Urothelium cell line (cell line): ENCODE measurements at regions not wholly inside any gene's neighbourhood (a gene's known extent, or its start where the extent isn't known, plus 50 kb on each side); places are given as distances from the start of the nearest gene placed in this dataset.

ENCODE experiments used
- DNase-seq: peaks from one replicate; pipeline ENCODE4 v3.0.0; 2011; ENCODE audit warnings: low spot score, mixed read lengths
- FAIRE-seq: peaks from 2 replicates; lab custom pipeline; 2011; peaks lifted over from hg19 to GRCh38; lab: Jason Lieb, UNC

GRCh38 chr11:127574478-127574877 is 573.9 kb upstream of the KIRREL3 start:
- FAIRE-seq (no peak), DNase-seq (no peak)

GRCh38 chr11:127568891-127569290 is 568.3 kb upstream of the KIRREL3 start:
- FAIRE-seq (no peak), DNase-seq (no peak)

GRCh38 chr11:127567237-127567932 is 566.8 kb upstream of the KIRREL3 start:
- FAIRE-seq = no peak

GRCh38 chr11:127564810-127565209 is 564.2 kb upstream of the KIRREL3 start:
- FAIRE-seq (no peak), DNase-seq (peak; percentile 65)

More at GRCh38 chr11:127567237-127567932, 566.8 kb upstream of the KIRREL3 start:
- no peak for DNase-seq

GRCh38 chr11:127559978-127560377 is 559.4 kb upstream of the KIRREL3 start:
- no peak for DNase-seq

GRCh38 chr11:127552446-127552845 is 551.9 kb upstream of the KIRREL3 start:
- FAIRE-seq (no peak), DNase-seq (no peak)

More at GRCh38 chr11:127559978-127560377, 559.4 kb upstream of the KIRREL3 start:
- FAIRE-seq = no peak

- no peak for FAIRE-seq
- DNase-seq = no peak
Measured at GRCh38 chr11:127531167-127531566, 530.6 kb upstream of the KIRREL3 start.

- no peak for DNase-seq
- no peak for FAIRE-seq
Measured at GRCh38 chr11:127528297-127528696, 527.7 kb upstream of the KIRREL3 start.

- FAIRE-seq = no peak
Measured at GRCh38 chr11:127524618-127525017, 524.0 kb upstream of the KIRREL3 start.

GRCh38 chr11:127521413-127521812 is 520.8 kb upstream of the KIRREL3 start:
- peak; percentile 6 for DNase-seq
- FAIRE-seq = no peak

More at GRCh38 chr11:127524618-127525017, 524.0 kb upstream of the KIRREL3 start:
- no peak for DNase-seq

- DNase-seq (no peak), FAIRE-seq (no peak)
Measured at GRCh38 chr11:127507851-127508250, 507.3 kb upstream of the KIRREL3 start.

GRCh38 chr11:127506647-127507046 is 506.1 kb upstream of the KIRREL3 start:
- DNase-seq = no peak
- FAIRE-seq = no peak

- DNase-seq (no peak), FAIRE-seq (no peak)
Measured at GRCh38 chr11:127506126-127506525, 505.6 kb upstream of the KIRREL3 start.

- DNase-seq = no peak
- FAIRE-seq = no peak
Measured at GRCh38 chr11:127496165-127496564, 495.6 kb upstream of the KIRREL3 start.

GRCh38 chr11:127493330-127494022 is 492.9 kb upstream of the KIRREL3 start:
- FAIRE-seq (no peak), DNase-seq (peak; percentile 17)

- DNase-seq = peak; percentile 28
- no peak for FAIRE-seq
Measured at GRCh38 chr11:127492029-127492428, 491.5 kb upstream of the KIRREL3 start.

- DNase-seq (no peak), FAIRE-seq (no peak)
Measured at GRCh38 chr11:127491589-127491988, 491.0 kb upstream of the KIRREL3 start.

- DNase-seq = no peak
- no peak for FAIRE-seq
Measured at GRCh38 chr11:127490896-127491295, 490.3 kb upstream of the KIRREL3 start.

- DNase-seq (peak; percentile 64), FAIRE-seq (no peak)
Measured at GRCh38 chr11:127485541-127485940, 485.0 kb upstream of the KIRREL3 start.

- DNase-seq = no peak
- FAIRE-seq = no peak
Measured at GRCh38 chr11:127481391-127481790, 480.8 kb upstream of the KIRREL3 start.

GRCh38 chr11:127478826-127479225 is 478.3 kb upstream of the KIRREL3 start:
- DNase-seq (no peak), FAIRE-seq (no peak)

- FAIRE-seq = no peak
- DNase-seq = no peak
Measured at GRCh38 chr11:127474766-127475165, 474.2 kb upstream of the KIRREL3 start.
